H1 (cell line): ENCODE measurements at regions not wholly inside any gene's neighbourhood (a gene's known extent, or its start where the extent isn't known, plus 50 kb on each side); places are given as distances from the start of the nearest gene placed in this dataset.
A peak's percentile ranks its signal among the peaks of the same experiment; 100 is the strongest.

Experiments used
- CTCF ChIA-PET: fragments of 300-600 bp; sonication (Branson Sonifier 250); formaldehyde crosslinking; loops from one replicate; lab custom pipeline; 2021; ENCODE audit not compliant: partially characterized antibody; lab: Charles Lee
- POLR2A ChIA-PET: fragments of 300-600 bp; sonication (Branson Sonifier 250); formaldehyde crosslinking; loops from one replicate; lab custom pipeline; 2021; ENCODE audit warnings: inconsistent platforms; ENCODE audit not compliant: partially characterized antibody; lab: Charles Lee
- DNase-seq, 2 experiments: peaks; one replicate each; pipeline versions ENCODE4 v3.0.0 to v3.0.0-alpha.2; 2010 to 2022; ENCODE audit warnings: low spot score in 2 of 2, low read depth in 1 of 2, mixed read lengths in 1 of 2
- FAIRE-seq: peaks from 2 replicates; lab custom pipeline; 2011; peaks lifted over from hg19 to GRCh38; lab: Jason Lieb, UNC
- H2AFZ ChIP-seq: 2 replicates; pipeline ENCODE4 v1.8.1; 2012; ENCODE audit warnings: low read length, inconsistent platforms
- H2AK5ac ChIP-seq: 2 replicates; pipeline ENCODE4 v1.6.1; 2013; ENCODE audit warnings: low read depth, low read length
- H2BK120ac ChIP-seq: replicated peaks from 2 replicates; pipeline ENCODE3; 2013; ENCODE audit warnings: low read depth, low read length, inconsistent platforms
- H2BK12ac ChIP-seq: 2 replicates; pipeline ENCODE4 v1.6.1; 2013; ENCODE audit warnings: low read depth, low read length
- H2BK15ac ChIP-seq: 2 replicates; pipeline ENCODE4 v1.6.1; 2013; ENCODE audit warnings: low read length
- H2BK20ac ChIP-seq: 2 replicates; pipeline ENCODE4 v1.6.1; 2013; ENCODE audit warnings: low read length
- H2BK5ac ChIP-seq: 2 replicates; pipeline ENCODE4 v1.6.1; 2013; ENCODE audit warnings: low read depth, low read length
- H3K14ac ChIP-seq: 2 replicates; pipeline ENCODE4 v1.6.1; 2013; ENCODE audit warnings: inconsistent platforms; ENCODE audit not compliant: insufficient read length
- H3K18ac ChIP-seq: 2 replicates; pipeline ENCODE4 v1.6.1; 2013; ENCODE audit warnings: low read length; ENCODE audit errors: extremely low read depth
- H3K23ac ChIP-seq: 2 replicates; pipeline ENCODE4 v1.6.1; 2013; ENCODE audit warnings: inconsistent platforms; ENCODE audit not compliant: insufficient read length
- H3K23me2 ChIP-seq: 2 replicates; pipeline ENCODE4 v1.6.1; 2013; ENCODE audit warnings: low read depth, low read length
- H3K27ac ChIP-seq: 2 replicates; pipeline ENCODE4 v1.6.1; 2011; ENCODE audit warnings: low read depth, low read length, inconsistent platforms
- H3K27me3 ChIP-seq, 4 experiments: replicated peaks in 1 of 4; 1 replicate in 1 of 4; 2 replicates in 3 of 4; pipeline versions ENCODE4 v1.6.1 to v1.8.1; 2011 to 2013; ENCODE audit warnings: low read length in 3 of 4, mild to moderate bottlenecking in 3 of 4, inconsistent platforms in 2 of 4, mixed read lengths in 2 of 4, moderate library complexity in 1 of 4; ENCODE audit not compliant: control insufficient read depth in 3 of 4, insufficient read depth in 3 of 4; ENCODE audit errors: extremely low read depth in 1 of 4
- H3K36me3 ChIP-seq, 4 experiments: 2 replicates each; pipeline versions ENCODE4 v1.6.1 to v1.8.1; 2011 to 2013; ENCODE audit warnings: mild to moderate bottlenecking in 4 of 4, low read length in 3 of 4, moderate library complexity in 2 of 4, control low read depth in 1 of 4, inconsistent platforms in 1 of 4; ENCODE audit not compliant: insufficient read depth in 4 of 4, control insufficient read depth in 2 of 4
- H3K4ac ChIP-seq: replicated peaks from 2 replicates; pipeline ENCODE3; 2013; ENCODE audit warnings: low read length, low read depth, mixed read lengths, inconsistent platforms; ENCODE audit not compliant: insufficient read length
- H3K4me1 ChIP-seq, 4 experiments: replicated peaks in 1 of 4; 1 replicate in 1 of 4; 2 replicates in 3 of 4; pipeline versions ENCODE4 v1.6.1 to v1.8.1; 2011 to 2013; ENCODE audit warnings: low read length in 3 of 4, inconsistent platforms in 2 of 4, mixed read lengths in 1 of 4; ENCODE audit not compliant: insufficient read depth in 4 of 4, control insufficient read depth in 3 of 4
- H3K4me2 ChIP-seq, 2 experiments: 2 replicates each; pipeline versions ENCODE4 v1.6.1 to v1.8.1; 2011 to 2013; ENCODE audit warnings: low read depth in 2 of 2, low read length in 2 of 2, control low read depth in 1 of 2, inconsistent platforms in 1 of 2, mild to moderate bottlenecking in 1 of 2; ENCODE audit not compliant: insufficient read depth in 1 of 2
- H3K4me3 ChIP-seq, 4 experiments: fragments of 200-600, 300-600 bp in 1 of 4; sonication (generic), shearing (Covaris generic), sonication (Bioruptor Twin) in 1 of 4; 2 replicates each; pipeline versions ENCODE4 v1.5.1 to v1.8.1; 2011 to 2016; ENCODE audit warnings: low read length in 4 of 4, low read depth in 3 of 4, control low read depth in 2 of 4, inconsistent platforms in 2 of 4, mild to moderate bottlenecking in 2 of 4, mixed read lengths in 1 of 4, moderate library complexity in 1 of 4; ENCODE audit not compliant: insufficient read depth in 2 of 4; ENCODE audit errors: extremely low read depth in 1 of 4
- H3K56ac ChIP-seq: replicated peaks from 2 replicates; pipeline ENCODE3; 2013; ENCODE audit warnings: low read depth, mild to moderate bottlenecking, mixed read lengths, low read length, inconsistent platforms; ENCODE audit not compliant: insufficient read length
- H3K79me1 ChIP-seq: 2 replicates; pipeline ENCODE4 v1.6.1; 2013; ENCODE audit warnings: low read depth, low read length, control low read depth
- H3K79me2 ChIP-seq, 2 experiments: 2 replicates each; pipeline versions ENCODE4 v1.6.1 to v1.8.1; 2012 to 2013; ENCODE audit warnings: low read length in 2 of 2, mild to moderate bottlenecking in 2 of 2, inconsistent platforms in 1 of 2; ENCODE audit not compliant: insufficient read depth in 2 of 2, control insufficient read depth in 1 of 2
- H3K9ac ChIP-seq, 4 experiments: replicated peaks in 1 of 4; 1 replicate in 1 of 4; 2 replicates in 3 of 4; pipeline versions ENCODE4 v1.6.1 to v1.8.1; 2011 to 2013; ENCODE audit warnings: low read depth in 3 of 4, low read length in 3 of 4, control low read depth in 2 of 4, mild to moderate bottlenecking in 2 of 4, moderate library complexity in 2 of 4, inconsistent platforms in 1 of 4; ENCODE audit errors: extremely low read depth in 1 of 4
- H3K9me3 ChIP-seq, 2 experiments: 2 replicates each; pipeline versions ENCODE4 v1.6.1 to v1.8.1; 2012 to 2013; ENCODE audit warnings: mild to moderate bottlenecking in 2 of 2, moderate library complexity in 2 of 2, control low read depth in 1 of 2, inconsistent platforms in 1 of 2, low read depth in 1 of 2, low read length in 1 of 2, mixed read lengths in 1 of 2; ENCODE audit not compliant: insufficient read depth in 2 of 2
- H4K20me1 ChIP-seq, 2 experiments: replicated peaks in 1 of 2; 2 replicates each; pipeline versions ENCODE3 to v1.8.1; 2011 to 2013; ENCODE audit warnings: inconsistent platforms in 2 of 2, low read length in 2 of 2, mild to moderate bottlenecking in 1 of 2; ENCODE audit not compliant: insufficient read depth in 2 of 2, control insufficient read depth in 1 of 2
- H4K5ac ChIP-seq: 2 replicates; pipeline ENCODE4 v1.6.1; 2013; ENCODE audit warnings: low read length, low read depth, mixed read lengths, inconsistent platforms; ENCODE audit not compliant: insufficient read length
- H4K8ac ChIP-seq: 2 replicates; pipeline ENCODE4 v1.8.0; 2013; ENCODE audit warnings: mild to moderate bottlenecking, moderate library complexity, low read length, inconsistent platforms; ENCODE audit not compliant: insufficient read depth; ENCODE audit errors: extremely low read depth
- H4K91ac ChIP-seq: replicated peaks from 2 replicates; pipeline ENCODE3; 2013; ENCODE audit warnings: low read length, mixed read lengths, inconsistent platforms; ENCODE audit not compliant: insufficient read length
- BCL11A ChIP-seq, 2 experiments: IDR thresholded peaks; one replicate each; pipeline ENCODE4 v1.6.1; 2011; ENCODE audit warnings: low read depth in 2 of 2, low read length in 2 of 2, mild to moderate bottlenecking in 2 of 2
- CBX8 ChIP-seq: fragments of 300-800, 300-1000 bp; sonication (generic); IDR thresholded peaks from 2 replicates; pipeline ENCODE4 v1.7.1; 2016; ENCODE audit warnings: low read depth, low read length, borderline replicate concordance
- TAF7 ChIP-seq: optimal IDR thresholded peaks from 2 replicates; pipeline ENCODE3; 2011; ENCODE audit warnings: low read depth, mild to moderate bottlenecking, inconsistent platforms, low read length, moderate library complexity, borderline replicate concordance
- WGBS, 2 experiments: shearing (Covaris generic) in 1 of 2; methylation state at CpG; one replicate each; pipeline versions ENCODE4 v1.1.6 to v1.1.7; 2013 to 2015; ENCODE audit warnings: low lambda C conversion rate in 2 of 2, mixed read lengths in 2 of 2, inconsistent platforms in 1 of 2, low coverage in 1 of 2, missing lambda C conversion rate in 1 of 2; ENCODE audit not compliant: insufficient replicate concordance in 2 of 2, insufficient coverage in 1 of 2, insufficient read length in 1 of 2; ENCODE audit errors: extremely low coverage in 1 of 2, missing lambda C conversion rate in 1 of 2; 5-methylcytosine and 5-hydroxymethylcytosine counted together

GRCh38 chr2:220935789-220936321 is 636.2 kb downstream of the EPHA4 start:
- WGBS, 2 experiments, result 94% methylated on average over 8 of the region's 8 CpGs; no CpG with 5 or more reads in 1 of the 2 experiments
- no peak for FAIRE-seq
- CTCF ChIA-PET, result no interaction called here

More at GRCh38 chr2:220935789-220936321, 636.2 kb downstream of the EPHA4 start:
- Histone ChIP-seq H4K5ac (no peak overlapping the region), H2AFZ (no peak overlapping the region), H3K4ac (no peak overlapping the region), H4K8ac (no peak overlapping the region), H3K18ac (no peak overlapping the region), H2BK15ac (peak overlapping the region; percentile 5; the same call in 1 of the 2 replicates), H4K20me1 (no peaks in the 10 kb centered on the region), H2BK120ac (no peak overlapping the region), H3K23me2 (peaks cover 2% of the 10 kb centered on the region; the same call in 1 of the 2 replicates), H3K23ac (no peak overlapping the region), H3K9me3 (no peaks in the 10 kb centered on the region; a peak in 1 of 4 replicates), H3K9ac (no peak overlapping the region), H4K91ac (no peak overlapping the region), H2BK12ac (no peak overlapping the region; the same call in 1 of the 2 replicates), H2BK20ac (no peak overlapping the region), H3K14ac (no peak overlapping the region), H3K36me3 (no peaks in the 10 kb centered on the region), H3K27ac (no peak overlapping the region), H3K4me3 (no peak overlapping the region)
- DNase-seq, result no peak
- no peak for TF ChIP-seq CBX8
- TF ChIP-seq BCL11A (IDR thresholded peaks at IDR 0.05; ENCODE audit: low read depth in 2 of 2, low read length in 2 of 2), result no peak
- TF ChIP-seq TAF7, result no peak
- TF ChIP-seq, all 59 proteins: peak for 0
- no peak overlapping the region for H2AK5ac ChIP-seq
- POLR2A ChIA-PET, result interaction anchor here (0.9 kb wide), 1 partner anchor 14 kb away, joined by 4 read pairs; no protein-coding TSS in a partner anchor
- H3K79me2 ChIP-seq, result no peaks in the 10 kb centered on the region
- H2BK5ac ChIP-seq, result no peak overlapping the region
- H3K79me1 ChIP-seq, result no peaks in the 10 kb centered on the region
- no peaks in the 10 kb centered on the region; a peak in 1 of 7 replicates for H3K4me1 ChIP-seq
- H3K4me2 ChIP-seq, result no peak overlapping the region
- no peaks in the 10 kb centered on the region for H3K27me3 ChIP-seq
- H3K56ac ChIP-seq, result no peak overlapping the region
